ENCODE measurements at regions not wholly inside any gene's neighbourhood (a gene's known extent, or its start where the extent isn't known, plus 50 kb on each side); places are given as distances from the start of the nearest gene placed in this dataset.
"Not testable (repeated sequence)": the region's sequence is repeated elsewhere in the genome, so short reads cannot be mapped to it uniquely, and the experiment has no call there.

DNA sequence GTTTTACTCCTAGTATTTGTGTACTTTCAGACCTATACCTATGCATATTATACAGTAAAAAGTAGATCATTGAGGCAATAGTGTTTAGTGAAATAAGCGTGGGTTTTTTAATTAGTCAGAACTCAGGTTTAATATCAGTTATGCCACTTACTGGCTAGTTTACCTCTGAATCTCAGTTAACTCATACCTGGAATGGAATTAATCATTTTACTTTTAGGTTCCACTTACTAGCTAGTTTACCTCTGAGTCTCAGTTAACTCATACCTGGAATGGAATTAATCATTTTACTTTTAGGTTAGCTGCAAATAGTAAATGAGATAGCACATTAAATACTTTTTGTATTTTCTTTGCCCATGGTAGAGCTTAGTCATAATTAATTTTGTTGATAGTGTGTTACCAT, 475.7 kb downstream of the CCER1 start:
- H3K4me1 Mint-ChIP-seq: no peaks in the 10 kb centered on the region
- no peak overlapping the region for H3K4me3 Mint-ChIP-seq
- peaks cover 4% of the 10 kb centered on the region for H3K27me3 Mint-ChIP-seq
- H3K27ac Mint-ChIP-seq: no peak overlapping the region
- H3K9me3 Mint-ChIP-seq: no peaks in the 10 kb centered on the region
- DNase-seq (ENCODE audit: low spot score in 2 of 2) (no peak), ATAC-seq (ENCODE audit: low read depth) (no peak)
- H3K36me3 Mint-ChIP-seq: no peaks in the 10 kb centered on the region

- DNase-seq (ENCODE audit: low spot score in 2 of 2): no peak
- H3K27me3 Mint-ChIP-seq: peaks cover 3% of the 10 kb centered on the region
- H3K9me3 Mint-ChIP-seq: peaks cover 2% of the 10 kb centered on the region
- H3K4me1 Mint-ChIP-seq: no peaks in the 10 kb centered on the region
- no peak for ATAC-seq (ENCODE audit: low read depth)
- H3K36me3 Mint-ChIP-seq: no peaks in the 10 kb centered on the region
- H3K4me3 Mint-ChIP-seq: no peak overlapping the region
- no peak overlapping the region for H3K27ac Mint-ChIP-seq
Measured at GRCh38 chr12:90473831-90474230, 481.1 kb downstream of the CCER1 start.

GRCh38 chr12:90460681-90461080, 494.3 kb downstream of the CCER1 start:
- H3K36me3 Mint-ChIP-seq: no peaks in the 10 kb centered on the region
- peaks cover 1% of the 10 kb centered on the region for H3K27me3 Mint-ChIP-seq
- DNase-seq (ENCODE audit: low spot score in 2 of 2) (no peak), ATAC-seq (ENCODE audit: low read depth) (no peak)
- H3K4me1 Mint-ChIP-seq: no peaks in the 10 kb centered on the region
- H3K4me3 Mint-ChIP-seq: no peak overlapping the region
- no peaks in the 10 kb centered on the region for H3K9me3 Mint-ChIP-seq
- no peak overlapping the region for H3K27ac Mint-ChIP-seq

- ATAC-seq (ENCODE audit: low read depth): no peak
- H3K4me3 Mint-ChIP-seq: no peak overlapping the region
- no peak for DNase-seq (ENCODE audit: low spot score in 2 of 2)
- no peak overlapping the region for H3K27ac Mint-ChIP-seq
- no peaks in the 10 kb centered on the region for H3K36me3 Mint-ChIP-seq
- H3K27me3 Mint-ChIP-seq: peaks cover 1% of the 10 kb centered on the region
- H3K9me3 Mint-ChIP-seq: no peaks in the 10 kb centered on the region
- no peaks in the 10 kb centered on the region for H3K4me1 Mint-ChIP-seq
Measured at GRCh38 chr12:90456248-90456647, 498.7 kb downstream of the CCER1 start.

DNA sequence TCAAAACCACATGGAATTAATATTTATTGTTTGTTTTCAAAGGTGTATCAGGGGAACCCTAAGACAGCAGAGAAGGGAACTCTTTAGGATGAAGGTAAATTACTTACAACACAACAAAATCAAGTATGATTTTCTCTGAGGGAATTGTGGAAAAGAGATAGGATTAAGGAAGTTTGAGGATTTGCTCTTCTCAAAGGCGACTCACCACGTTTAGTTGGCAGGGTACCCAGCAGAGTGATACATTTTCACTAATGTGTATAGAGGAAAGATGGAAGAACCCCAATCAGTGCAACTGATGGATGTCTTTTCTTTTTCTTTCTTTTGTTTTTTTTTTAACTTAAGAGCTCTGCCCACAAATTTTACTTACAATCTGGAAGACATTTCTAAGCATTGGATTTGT, 499.2 kb downstream of the CCER1 start:
- Mint-ChIP-seq H3K27me3 (peaks cover 1% of the 10 kb centered on the region), H3K4me3 (no peak overlapping the region), H3K27ac (no peak overlapping the region), H3K4me1 (no peaks in the 10 kb centered on the region), H3K36me3 (no peaks in the 10 kb centered on the region), H3K9me3 (no peaks in the 10 kb centered on the region)
- DNase-seq (ENCODE audit: low spot score in 2 of 2): no peak
- ATAC-seq (ENCODE audit: low read depth): no peak

DNA sequence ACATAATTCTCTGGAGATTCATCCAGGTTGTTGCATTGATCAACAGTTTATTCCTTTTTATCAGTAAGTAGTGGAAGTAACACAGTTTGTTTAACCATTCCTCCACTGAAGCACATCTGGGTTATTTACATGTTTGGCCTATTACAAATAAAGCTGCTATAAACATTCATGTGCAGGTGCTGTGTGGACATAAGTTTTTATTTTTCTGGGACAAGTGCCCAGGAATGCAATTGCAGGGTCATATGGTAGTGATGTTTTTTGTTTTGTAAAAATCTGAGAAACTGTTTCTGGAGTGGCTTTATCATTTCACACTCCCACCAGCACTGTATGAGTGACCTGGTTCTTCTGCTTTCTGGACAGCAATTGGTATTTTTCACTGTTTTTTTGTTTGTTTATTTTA, 505.4 kb downstream of the CCER1 start:
- Mint-ChIP-seq H3K9me3 (no peaks in the 10 kb centered on the region), H3K4me1 (no peaks in the 10 kb centered on the region), H3K36me3 (no peaks in the 10 kb centered on the region), H3K27ac (no peak overlapping the region), H3K4me3 (no peak overlapping the region), H3K27me3 (no peaks in the 10 kb centered on the region)
- DNase-seq (ENCODE audit: low spot score in 2 of 2) (no peak), ATAC-seq (ENCODE audit: low read depth) (no peak)

- not testable (repeated sequence) for H3K4me3 Mint-ChIP-seq; H3K27ac Mint-ChIP-seq; H3K9me3 Mint-ChIP-seq; H3K4me1 Mint-ChIP-seq; DNase-seq (ENCODE audit: low spot score in 2 of 2); H3K27me3 Mint-ChIP-seq; H3K36me3 Mint-ChIP-seq; ATAC-seq (ENCODE audit: low read depth)
Measured at GRCh38 chr12:90443466-90443865, 511.5 kb downstream of the CCER1 start.

DNA sequence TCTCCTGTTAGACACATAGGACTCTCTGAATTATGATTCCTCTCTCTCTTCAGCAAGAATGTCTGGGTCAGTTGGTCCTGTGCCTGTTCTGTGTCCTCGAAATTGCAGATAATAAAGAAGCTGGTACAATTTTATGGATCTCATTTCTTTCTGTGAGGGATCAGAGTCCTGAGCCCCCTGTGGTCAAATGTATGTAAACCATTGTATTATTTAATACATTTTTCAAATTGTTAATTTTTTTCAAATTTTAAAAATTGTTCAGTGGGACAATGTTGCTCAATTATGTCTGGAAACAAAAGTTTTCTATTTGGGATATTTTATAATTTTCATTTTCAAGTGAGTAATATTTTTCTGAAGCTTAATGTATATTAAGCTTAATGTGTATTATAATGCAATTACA, 513.5 kb downstream of the CCER1 start:
- ATAC-seq (ENCODE audit: low read depth) (no peak), DNase-seq (ENCODE audit: low spot score in 2 of 2) (no peak)
- Mint-ChIP-seq H3K27ac (no peak overlapping the region), H3K4me3 (no peak overlapping the region), H3K36me3 (no peaks in the 10 kb centered on the region), H3K9me3 (no peaks in the 10 kb centered on the region), H3K4me1 (no peaks in the 10 kb centered on the region), H3K27me3 (no peaks in the 10 kb centered on the region)

DNA sequence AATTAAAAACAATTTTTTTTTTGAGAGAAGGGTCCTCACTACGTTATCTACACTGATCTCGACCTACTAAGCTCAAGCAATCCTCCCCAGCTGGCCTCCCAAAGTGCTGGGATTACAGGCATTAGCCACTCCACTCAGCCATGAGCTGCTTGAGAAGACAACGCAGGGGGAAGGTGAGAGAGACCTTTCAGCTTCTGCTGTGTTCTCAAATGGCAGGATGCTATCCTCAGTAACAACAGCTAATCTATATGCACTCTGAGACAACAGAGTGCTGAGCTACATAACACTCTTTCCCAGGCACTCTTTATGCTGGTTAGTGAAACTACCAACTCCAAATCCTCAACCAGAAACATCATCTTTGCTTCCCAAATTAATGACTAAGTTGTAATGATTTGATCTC, 526.1 kb downstream of the CCER1 start:
- no peak for DNase-seq (ENCODE audit: low spot score in 2 of 2)
- Mint-ChIP-seq H3K36me3 (no peaks in the 10 kb centered on the region), H3K4me3 (no peak overlapping the region), H3K27me3 (peaks cover 3% of the 10 kb centered on the region), H3K27ac (no peak overlapping the region), H3K9me3 (no peaks in the 10 kb centered on the region), H3K4me1 (no peaks in the 10 kb centered on the region)
- ATAC-seq (ENCODE audit: low read depth): no peak

- no peak overlapping the region for H3K4me3 Mint-ChIP-seq
- DNase-seq (ENCODE audit: low spot score in 2 of 2) (no peak), ATAC-seq (ENCODE audit: low read depth) (no peak)
- H3K4me1 Mint-ChIP-seq: no peaks in the 10 kb centered on the region
- H3K9me3 Mint-ChIP-seq: no peaks in the 10 kb centered on the region
- H3K36me3 Mint-ChIP-seq: no peaks in the 10 kb centered on the region
- H3K27me3 Mint-ChIP-seq: peaks cover 3% of the 10 kb centered on the region
- H3K27ac Mint-ChIP-seq: no peak overlapping the region
Measured at GRCh38 chr12:90428465-90428864, 526.5 kb downstream of the CCER1 start.

GRCh38 chr12:90423965-90424364, 531.0 kb downstream of the CCER1 start:
- H3K36me3 Mint-ChIP-seq: no peaks in the 10 kb centered on the region

DNA sequence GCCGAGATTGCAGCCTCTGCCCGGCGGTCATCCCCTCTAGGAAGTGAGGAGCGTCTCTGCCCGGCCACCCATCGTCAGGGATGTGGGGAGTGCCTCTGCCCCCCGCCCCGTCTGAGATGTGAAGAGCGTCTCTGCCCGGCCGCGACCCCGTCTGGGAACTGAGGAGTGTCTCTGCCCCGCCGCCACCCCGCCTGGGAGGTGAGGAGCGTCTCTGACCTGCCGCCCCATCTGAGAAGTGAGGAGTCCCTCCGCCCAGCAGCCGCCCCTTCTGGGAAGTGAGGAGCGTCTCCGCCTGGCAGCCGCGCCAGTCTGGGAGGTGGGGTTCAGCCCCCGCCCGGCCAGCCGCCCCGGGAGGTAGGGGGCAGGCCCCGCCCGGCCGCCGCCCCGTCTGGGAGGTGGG, 544.0 kb downstream of the CCER1 start:
- DNase-seq (ENCODE audit: low spot score in 2 of 2): no peak
- no peaks in the 10 kb centered on the region for H3K36me3 Mint-ChIP-seq
- no peak overlapping the region for H3K4me3 Mint-ChIP-seq
- no peak for ATAC-seq (ENCODE audit: low read depth)
- no peak overlapping the region for H3K27ac Mint-ChIP-seq
- H3K4me1 Mint-ChIP-seq: no peaks in the 10 kb centered on the region
- H3K9me3 Mint-ChIP-seq: no peaks in the 10 kb centered on the region
- H3K27me3 Mint-ChIP-seq: peaks cover 2% of the 10 kb centered on the region

More at GRCh38 chr12:90423965-90424364, 531.0 kb downstream of the CCER1 start:
- no peaks in the 10 kb centered on the region for H3K9me3 Mint-ChIP-seq
- DNase-seq (ENCODE audit: low spot score in 2 of 2) (no peak), ATAC-seq (ENCODE audit: low read depth) (no peak)
- no peaks in the 10 kb centered on the region for H3K4me1 Mint-ChIP-seq
- H3K4me3 Mint-ChIP-seq: no peak overlapping the region
- no peak overlapping the region for H3K27ac Mint-ChIP-seq
- no peaks in the 10 kb centered on the region for H3K27me3 Mint-ChIP-seq

- Mint-ChIP-seq H3K27me3 (no peaks in the 10 kb centered on the region), H3K9me3 (no peaks in the 10 kb centered on the region), H3K4me3 (no peak overlapping the region), H3K36me3 (no peaks in the 10 kb centered on the region), H3K4me1 (peaks cover 2% of the 10 kb centered on the region), H3K27ac (no peak overlapping the region)
- ATAC-seq (ENCODE audit: low read depth): no peak
- DNase-seq (ENCODE audit: low spot score in 2 of 2): no peak
Measured at GRCh38 chr12:90407841-90408240, 547.1 kb downstream of the CCER1 start.

GRCh38 chr12:90404071-90404470, 550.9 kb downstream of the CCER1 start:
- DNase-seq (ENCODE audit: low spot score in 2 of 2) (no peak), ATAC-seq (ENCODE audit: low read depth) (peak; percentile 86)
- Mint-ChIP-seq H3K9me3 (no peaks in the 10 kb centered on the region), H3K27ac (no peak overlapping the region), H3K27me3 (peaks cover 5% of the 10 kb centered on the region), H3K4me1 (peaks cover 2% of the 10 kb centered on the region), H3K4me3 (no peak overlapping the region), H3K36me3 (peaks cover 3% of the 10 kb centered on the region)

DNA sequence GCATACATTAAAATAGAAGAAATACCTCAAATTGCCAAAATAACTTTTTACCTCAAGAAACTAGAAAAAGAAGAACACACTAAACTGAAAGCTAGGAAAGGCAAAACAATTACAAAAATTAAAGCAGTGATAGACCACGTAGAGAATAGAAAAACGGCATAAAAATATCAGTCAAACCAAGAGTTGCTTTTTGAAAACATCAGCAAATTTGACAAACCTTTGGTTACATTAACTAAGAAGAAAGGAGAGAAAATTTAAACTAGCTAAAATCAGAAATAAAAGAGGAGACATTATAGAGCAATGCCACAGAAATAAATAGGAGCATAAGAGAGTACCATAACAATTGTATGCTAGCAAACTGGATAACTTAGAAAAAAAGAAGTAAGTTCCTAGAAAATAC, 553.8 kb downstream of the CCER1 start:
- peaks cover 5% of the 10 kb centered on the region for H3K27me3 Mint-ChIP-seq

DNA sequence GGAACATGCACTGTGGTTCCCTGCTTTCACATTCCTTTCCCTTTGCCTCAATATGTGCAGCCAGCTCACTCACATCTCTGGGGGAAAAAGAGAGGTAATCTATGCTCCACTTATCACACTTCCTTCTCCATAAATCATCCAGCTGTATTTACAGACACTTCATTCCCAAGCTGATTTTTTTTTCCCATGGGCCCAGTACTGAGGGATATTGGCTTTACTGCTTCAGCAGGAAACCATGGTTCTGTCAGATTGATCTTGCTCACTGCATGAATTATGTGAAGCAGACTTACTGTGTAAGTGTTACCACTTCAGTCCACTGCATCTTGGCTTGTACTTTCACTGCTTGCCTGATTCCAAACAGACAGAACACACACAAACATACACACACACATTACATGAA, 555.6 kb downstream of the CCER1 start:
- no peak overlapping the region for H3K27ac Mint-ChIP-seq
- H3K4me1 Mint-ChIP-seq: peaks cover 2% of the 10 kb centered on the region
- peaks cover 4% of the 10 kb centered on the region for H3K36me3 Mint-ChIP-seq
- DNase-seq (ENCODE audit: low spot score in 2 of 2) (no peak), ATAC-seq (ENCODE audit: low read depth) (no peak)
- H3K9me3 Mint-ChIP-seq: peaks cover 4% of the 10 kb centered on the region
- H3K4me3 Mint-ChIP-seq: no peak overlapping the region
- H3K27me3 Mint-ChIP-seq: peaks cover 5% of the 10 kb centered on the region

More for the DNA sequence above, 553.8 kb downstream of the CCER1 start:
- ATAC-seq (ENCODE audit: low read depth): no peak
- no peak overlapping the region for H3K4me3 Mint-ChIP-seq
- no peak overlapping the region for H3K27ac Mint-ChIP-seq
- H3K4me1 Mint-ChIP-seq: peaks cover 2% of the 10 kb centered on the region
- DNase-seq (ENCODE audit: low spot score in 2 of 2): no peak
- no peaks in the 10 kb centered on the region for H3K9me3 Mint-ChIP-seq
- H3K36me3 Mint-ChIP-seq: peaks cover 4% of the 10 kb centered on the region
